HT1080 (cell line): ENCODE measurements at regions not wholly inside any gene's neighbourhood (a gene's known extent, or its start where the extent isn't known, plus 50 kb on each side); places are given as distances from the start of the nearest gene placed in this dataset.

Experiments used
- DNase-seq: peaks from one replicate; pipeline ENCODE4 v3.0.0-alpha.2; 2015; ENCODE audit warnings: low read depth

GRCh38 chr11:10641912-10642697 is 51.5 kb downstream of the IRAG1 start:
- no peak for DNase-seq

- no peak for DNase-seq
Measured at GRCh38 chr11:10641177-10641911, 52.2 kb downstream of the IRAG1 start.

- no peak for DNase-seq
Measured at GRCh38 chr11:10640308-10640707, 53.2 kb downstream of the IRAG1 start.

GRCh38 chr11:10639350-10639749 is 54.2 kb downstream of the IRAG1 start:
- DNase-seq, result no peak

GRCh38 chr11:10638316-10638925 is 55.1 kb downstream of the IRAG1 start:
- DNase-seq, result no peak

- DNase-seq, result no peak
Measured at GRCh38 chr11:10637731-10638151, 55.8 kb downstream of the IRAG1 start.

GRCh38 chr11:10634407-10634806 is 59.1 kb downstream of the IRAG1 start:
- no peak for DNase-seq

- no peak for DNase-seq
Measured at GRCh38 chr11:10633261-10633660, 60.3 kb downstream of the IRAG1 start.

GRCh38 chr11:10632483-10632882 is 61.1 kb downstream of the IRAG1 start:
- DNase-seq, result no peak

GRCh38 chr11:10631761-10632160 is 61.8 kb downstream of the IRAG1 start:
- DNase-seq, result no peak

GRCh38 chr11:10629411-10630002 is 61.0 kb upstream of the LYVE1 start:
- no peak for DNase-seq

- no peak for DNase-seq
Measured at GRCh38 chr11:10628508-10629236, 60.2 kb upstream of the LYVE1 start.

GRCh38 chr11:10627816-10628215 is 59.4 kb upstream of the LYVE1 start:
- no peak for DNase-seq

GRCh38 chr11:10627291-10627690 is 58.8 kb upstream of the LYVE1 start:
- no peak for DNase-seq

GRCh38 chr11:10625982-10626311 is 57.5 kb upstream of the LYVE1 start:
- DNase-seq, result no peak

- no peak for DNase-seq
Measured at GRCh38 chr11:10625281-10625981, 57.0 kb upstream of the LYVE1 start.

GRCh38 chr11:10623797-10624761 is 55.6 kb upstream of the LYVE1 start:
- DNase-seq, result peak; percentile 20

- peak; percentile 10 for DNase-seq
Measured at GRCh38 chr11:10622957-10623791, 54.7 kb upstream of the LYVE1 start.

GRCh38 chr11:10622108-10622507 is 53.6 kb upstream of the LYVE1 start:
- DNase-seq, result no peak
